ENCODE measurements at regions not wholly inside any gene's neighbourhood (a gene's known extent, or its start where the extent isn't known, plus 50 kb on each side); places are given as distances from the start of the nearest gene placed in this dataset.

GRCh38 chr4:185993328-185993973, 75.5 kb upstream of the TLR3 start:
- DNase-seq, result no peak

DNA sequence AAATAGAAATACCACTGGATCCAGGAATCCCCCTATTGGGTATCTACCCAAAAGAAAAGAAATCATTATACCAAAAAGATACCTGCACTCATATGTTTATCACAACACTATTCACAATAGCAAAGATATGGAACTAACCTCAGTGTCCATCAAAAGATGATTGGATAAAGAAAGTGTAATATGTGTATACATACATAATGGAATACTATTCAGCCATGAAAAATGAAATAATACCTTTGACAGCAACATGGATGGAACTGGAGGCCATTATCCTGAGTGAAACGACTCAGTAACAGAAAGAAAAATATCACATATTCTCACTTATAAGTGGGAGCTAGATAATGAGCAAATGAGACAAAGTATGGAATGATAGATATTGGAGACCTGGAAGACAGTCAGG, 74.2 kb upstream of the TLR3 start:
- DNase-seq, result no peak

DNA sequence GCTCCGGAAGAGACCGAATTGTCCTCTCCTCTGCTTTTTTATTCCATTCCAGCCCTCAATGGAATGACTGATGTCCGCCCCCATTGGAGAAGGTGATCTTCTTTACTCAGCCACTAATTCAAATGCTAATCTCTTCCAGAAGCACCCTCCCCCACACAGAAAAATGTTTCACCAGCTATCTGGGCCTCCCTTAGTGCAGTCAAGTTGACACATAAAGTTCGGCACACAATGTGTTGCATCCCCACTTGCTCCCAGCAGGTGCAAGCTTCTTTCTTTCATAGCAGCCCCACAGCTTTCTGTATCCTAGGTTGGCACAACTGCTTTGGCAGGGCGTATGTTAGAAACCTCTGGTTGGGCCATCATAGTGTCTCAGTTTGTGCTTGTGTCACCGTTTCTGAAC, 73.3 kb upstream of the TLR3 start:
- no peak for DNase-seq

DNA sequence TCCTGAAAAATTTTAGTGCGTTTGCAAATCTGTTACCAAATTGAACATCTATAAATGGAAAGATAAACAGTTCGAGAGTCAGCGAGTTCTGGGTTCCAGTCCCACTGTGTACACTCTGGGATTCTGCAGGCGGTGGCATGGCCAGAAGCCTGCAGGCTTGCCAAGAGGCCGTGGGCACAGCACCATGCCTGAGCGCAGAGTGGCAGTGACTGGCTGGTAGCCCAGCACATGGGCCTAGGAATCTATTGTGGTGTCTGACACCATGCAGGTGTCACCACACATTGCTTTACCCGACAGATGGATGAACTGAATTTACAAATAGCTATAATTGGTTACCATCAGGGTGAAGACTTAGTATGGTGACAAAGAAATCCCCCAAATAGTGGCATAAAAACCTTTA, 71.7 kb upstream of the TLR3 start:
- DNase-seq, result no peak

DNA sequence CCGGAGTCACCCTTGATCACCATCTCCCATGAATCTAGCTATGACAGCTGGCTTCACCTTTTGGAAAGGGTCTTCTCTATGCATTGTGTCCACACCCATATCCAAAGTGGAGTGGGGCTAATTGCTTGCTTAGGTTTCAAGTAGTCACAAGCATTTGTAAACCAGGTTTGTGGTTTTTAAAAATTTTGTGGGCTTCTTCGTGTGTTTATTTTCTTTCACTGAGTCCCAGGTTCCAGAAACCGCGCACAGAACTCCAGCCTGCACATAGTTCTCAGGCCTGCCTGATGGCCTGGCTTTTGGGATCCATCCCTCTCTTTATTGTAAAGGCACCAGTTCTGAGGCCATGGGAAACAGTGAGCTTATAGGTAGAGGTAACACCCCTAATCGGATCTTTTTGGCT, 70.2 kb upstream of the TLR3 start:
- DNase-seq, result no peak

GRCh38 chr4:185999207-185999606, 69.7 kb upstream of the TLR3 start:
- no peak for DNase-seq

- DNase-seq, result no peak
Measured at GRCh38 chr4:186002853-186003252, 66.1 kb upstream of the TLR3 start.

DNA sequence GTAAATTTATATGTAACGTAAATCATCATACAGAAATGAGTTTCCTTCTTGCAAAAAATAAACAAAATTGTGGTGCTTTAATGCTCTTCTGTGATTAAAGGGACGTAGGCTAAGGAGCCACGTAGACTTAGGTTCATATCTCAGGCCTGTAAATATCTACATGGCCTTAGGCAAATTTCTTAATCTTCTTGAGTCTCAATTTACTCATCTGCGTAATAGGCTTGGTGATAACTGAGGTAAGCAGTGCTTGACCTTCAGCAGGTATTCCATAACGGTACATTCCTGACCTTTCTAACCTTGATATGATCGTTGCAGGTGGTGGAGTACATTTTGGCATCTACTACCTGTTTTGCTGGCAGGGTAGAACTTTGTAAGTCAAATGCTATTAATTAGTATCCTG, 65.2 kb upstream of the TLR3 start:
- no peak for DNase-seq

- DNase-seq, result no peak
Measured at GRCh38 chr4:186008057-186008456, 60.9 kb upstream of the TLR3 start.

DNA sequence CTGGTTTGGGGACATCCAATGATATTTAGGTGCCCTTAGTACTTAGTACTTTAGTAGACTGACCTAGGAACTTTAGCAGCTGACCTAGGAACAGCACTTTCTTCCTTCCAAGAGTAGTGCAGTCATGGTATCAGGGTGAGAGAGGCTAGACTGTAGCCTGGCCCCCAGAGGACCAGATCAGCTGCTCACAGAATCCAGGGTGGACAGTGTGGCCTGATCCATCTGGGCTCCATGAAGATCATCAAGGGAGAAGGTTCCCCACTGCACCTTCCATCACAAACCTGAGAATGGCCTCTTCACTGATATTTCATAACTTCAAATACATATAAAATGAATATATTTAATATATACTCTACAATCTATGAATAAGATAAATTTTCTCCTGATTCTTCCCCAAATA, 59.0 kb upstream of the TLR3 start:
- DNase-seq, result no peak

- DNase-seq, result no peak
Measured at GRCh38 chr4:186010821-186011220, 58.1 kb upstream of the TLR3 start.

- no peak for DNase-seq
Measured at GRCh38 chr4:186012071-186012470, 56.9 kb upstream of the TLR3 start.

- no peak for DNase-seq
Measured at GRCh38 chr4:186013419-186014186, 55.4 kb upstream of the TLR3 start.

GRCh38 chr4:186015212-186015817, 53.6 kb upstream of the TLR3 start:
- no peak for DNase-seq

DNA sequence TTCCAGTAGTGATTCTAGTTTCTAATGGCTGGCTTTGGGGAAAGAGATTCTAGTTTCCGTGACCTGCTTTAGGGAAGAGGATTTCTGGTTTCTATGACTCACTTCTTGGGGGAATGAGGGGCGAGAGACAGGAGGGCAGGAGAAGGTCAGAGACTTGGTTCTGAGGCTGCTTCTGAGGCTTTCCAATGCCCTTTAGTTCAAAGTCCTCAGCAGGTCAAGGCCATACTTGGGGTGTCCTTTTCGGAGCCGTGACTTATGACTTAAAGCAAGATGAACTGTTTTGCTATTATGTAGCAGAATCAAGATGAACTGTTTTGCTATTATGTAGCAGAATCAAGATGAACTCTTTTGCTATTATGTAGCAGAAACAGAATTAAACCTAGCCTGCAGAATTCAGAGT, 52.2 kb upstream of the TLR3 start:
- DNase-seq, result no peak

DNA sequence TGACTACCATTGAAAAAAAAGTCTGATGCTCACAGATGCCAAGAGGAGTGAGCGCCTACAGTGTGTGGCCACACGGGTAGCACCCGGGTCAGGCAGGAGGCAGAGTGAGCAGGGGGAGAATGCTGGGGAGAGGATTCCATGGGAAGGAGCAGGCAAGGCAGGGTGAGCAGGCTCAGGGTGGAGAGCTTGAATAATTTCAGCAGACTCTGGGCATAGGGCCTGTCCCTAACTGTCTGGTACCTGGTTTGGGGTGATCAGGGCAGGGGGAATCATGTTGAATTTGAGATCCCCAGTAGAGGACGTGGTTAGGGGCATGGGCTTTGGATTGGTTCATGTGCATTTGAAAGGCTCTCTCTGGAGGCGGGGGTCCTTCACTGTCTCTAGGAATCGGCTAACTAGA, 51.2 kb upstream of the TLR3 start:
- no peak for DNase-seq

GRCh38 chr4:186018261-186018660, 50.7 kb upstream of the TLR3 start:
- DNase-seq, result no peak

GRCh38 chr4:186018784-186019183, 50.2 kb upstream of the TLR3 start:
- DNase-seq, result no peak

Data from T-helper 1 cell (primary cell).